ENCODE measurements at regions not wholly inside any gene's neighbourhood (a gene's known extent, or its start where the extent isn't known, plus 50 kb on each side); places are given as distances from the start of the nearest gene placed in this dataset.

GRCh38 chr5:167720259-167720658 lies 571.2 kb upstream of the WWC1 start:
- Histone ChIP-seq H3K4me1 (ENCODE audit: control insufficient read depth in 1 of 2, insufficient read depth in 2 of 2, low read length in 2 of 2) (peaks cover 3 to 4% of the 10 kb centered on the region in 2 experiments), H3K18ac (ENCODE audit: low read length) (no peak overlapping the region), H3K79me2 (ENCODE audit: control insufficient read depth, insufficient read depth, low read length, poor library complexity) (no peaks in the 10 kb centered on the region), H2BK5ac (ENCODE audit: low read depth, low read length, poor library complexity) (no peak overlapping the region), H4K8ac (ENCODE audit: low read depth, low read length) (no peak overlapping the region), H2AFZ (ENCODE audit: insufficient read depth, low read length, poor library complexity) (no peak overlapping the region), H3K14ac (ENCODE audit: low read length) (no peak overlapping the region), H2BK12ac (ENCODE audit: low read length) (no peak overlapping the region), H3K9ac (ENCODE audit: low read length) (no peak overlapping the region), H3K79me1 (ENCODE audit: low read length) (peaks cover 3% of the 10 kb centered on the region), H4K91ac (ENCODE audit: low read depth, low read length) (no peak overlapping the region), H3K27ac (ENCODE audit: low read depth, low read length) (no peak overlapping the region), H3K23ac (ENCODE audit: low read length) (no peak overlapping the region), H3K4me2 (ENCODE audit: low read length) (no peak overlapping the region), H3K4ac (ENCODE audit: low read depth, low read length) (no peak overlapping the region), H2AK5ac (ENCODE audit: low read length) (no peak overlapping the region), H2BK120ac (ENCODE audit: insufficient read depth, low read length, poor library complexity) (no peak overlapping the region), H3K36me3 (ENCODE audit: control insufficient read depth in 1 of 2, insufficient read depth in 2 of 2, low read length in 2 of 2) (no peaks in the 10 kb centered on the region), H3K4me3 (ENCODE audit: low read depth, low read length) (no peak overlapping the region), H3K9me3 (ENCODE audit: insufficient read depth, low read depth, low read length) (no peaks in the 10 kb centered on the region), H4K12ac (ENCODE audit: low read depth, low read length) (no peak overlapping the region), H3K27me3 (ENCODE audit: insufficient read depth, low read length) (no peaks in the 10 kb centered on the region)
- DNase-seq, result no peak
- WGBS (ENCODE audit: extremely low coverage, insufficient coverage, insufficient read length), result no CpG with 5 or more reads among the region's 3 CpGs

GRCh38 chr5:167720676-167721260 lies 570.7 kb upstream of the WWC1 start:
- no peak overlapping the region for H4K8ac ChIP-seq (ENCODE audit: low read depth, low read length)
- no peaks in the 10 kb centered on the region for H3K27me3 ChIP-seq (ENCODE audit: insufficient read depth, low read length)
- H3K9ac ChIP-seq (ENCODE audit: low read length), result no peak overlapping the region
- H3K23ac ChIP-seq (ENCODE audit: low read length), result no peak overlapping the region
- peaks cover 3 to 4% of the 10 kb centered on the region in 2 experiments for H3K4me1 ChIP-seq (ENCODE audit: control insufficient read depth in 1 of 2, insufficient read depth in 2 of 2, low read length in 2 of 2)
- H3K4ac ChIP-seq (ENCODE audit: low read depth, low read length), result no peak overlapping the region
- no peak overlapping the region for H3K4me2 ChIP-seq (ENCODE audit: low read length)
- H4K12ac ChIP-seq (ENCODE audit: low read depth, low read length), result no peak overlapping the region
- no peaks in the 10 kb centered on the region for H3K9me3 ChIP-seq (ENCODE audit: insufficient read depth, low read depth, low read length)
- no peak overlapping the region for H4K91ac ChIP-seq (ENCODE audit: low read depth, low read length)
- H2BK5ac ChIP-seq (ENCODE audit: low read depth, low read length, poor library complexity), result no peak overlapping the region
- H2BK12ac ChIP-seq (ENCODE audit: low read length), result no peak overlapping the region
- no peak overlapping the region for H3K4me3 ChIP-seq (ENCODE audit: low read depth, low read length)
- no peak overlapping the region for H2AFZ ChIP-seq (ENCODE audit: insufficient read depth, low read length, poor library complexity)
- H3K79me1 ChIP-seq (ENCODE audit: low read length), result peaks cover 3% of the 10 kb centered on the region
- no peak overlapping the region for H3K18ac ChIP-seq (ENCODE audit: low read length)
- H3K14ac ChIP-seq (ENCODE audit: low read length), result no peak overlapping the region
- WGBS (ENCODE audit: extremely low coverage, insufficient coverage, insufficient read length), result no CpG with 5 or more reads among the region's 5 CpGs
- H3K36me3 ChIP-seq (ENCODE audit: control insufficient read depth in 1 of 2, insufficient read depth in 2 of 2, low read length in 2 of 2), result no peaks in the 10 kb centered on the region
- no peaks in the 10 kb centered on the region for H3K79me2 ChIP-seq (ENCODE audit: control insufficient read depth, insufficient read depth, low read length, poor library complexity)
- no peak overlapping the region for H2AK5ac ChIP-seq (ENCODE audit: low read length)
- DNase-seq, result no peak
- H3K27ac ChIP-seq (ENCODE audit: low read depth, low read length), result no peak overlapping the region
- no peak overlapping the region for H2BK120ac ChIP-seq (ENCODE audit: insufficient read depth, low read length, poor library complexity)

GRCh38 chr5:167721926-167722440 lies 569.5 kb upstream of the WWC1 start:
- Histone ChIP-seq H3K18ac (ENCODE audit: low read length) (no peak overlapping the region), H3K9ac (ENCODE audit: low read length) (no peak overlapping the region), H3K79me2 (ENCODE audit: control insufficient read depth, insufficient read depth, low read length, poor library complexity) (no peaks in the 10 kb centered on the region), H2AK5ac (ENCODE audit: low read length) (no peak overlapping the region), H3K27ac (ENCODE audit: low read depth, low read length) (no peak overlapping the region), H2AFZ (ENCODE audit: insufficient read depth, low read length, poor library complexity) (no peak overlapping the region), H3K9me3 (ENCODE audit: insufficient read depth, low read depth, low read length) (no peaks in the 10 kb centered on the region), H4K12ac (ENCODE audit: low read depth, low read length) (no peak overlapping the region), H2BK12ac (ENCODE audit: low read length) (peak overlapping the region; percentile 65), H3K4me3 (ENCODE audit: low read depth, low read length) (no peak overlapping the region), H2BK120ac (ENCODE audit: insufficient read depth, low read length, poor library complexity) (no peak overlapping the region), H4K8ac (ENCODE audit: low read depth, low read length) (no peak overlapping the region), H3K14ac (ENCODE audit: low read length) (no peak overlapping the region), H4K91ac (ENCODE audit: low read depth, low read length) (no peak overlapping the region), H3K23ac (ENCODE audit: low read length) (no peak overlapping the region), H3K4me2 (ENCODE audit: low read length) (no peak overlapping the region), H2BK5ac (ENCODE audit: low read depth, low read length, poor library complexity) (no peak overlapping the region), H3K36me3 (ENCODE audit: control insufficient read depth in 1 of 2, insufficient read depth in 2 of 2, low read length in 2 of 2) (no peaks in the 10 kb centered on the region), H3K27me3 (ENCODE audit: insufficient read depth, low read length) (no peaks in the 10 kb centered on the region), H3K4ac (ENCODE audit: low read depth, low read length) (no peak overlapping the region), H3K79me1 (ENCODE audit: low read length) (peaks cover 3% of the 10 kb centered on the region), H3K4me1 (ENCODE audit: control insufficient read depth in 1 of 2, insufficient read depth in 2 of 2, low read length in 2 of 2) (peaks cover 3 to 4% of the 10 kb centered on the region in 2 experiments)
- peak; percentile 90 to 92 for DNase-seq
- WGBS (ENCODE audit: extremely low coverage, insufficient coverage, insufficient read length), result no CpG with 5 or more reads among the region's 3 CpGs

- Histone ChIP-seq H3K27ac (ENCODE audit: low read depth, low read length) (no peak overlapping the region), H3K9me3 (ENCODE audit: insufficient read depth, low read depth, low read length) (no peaks in the 10 kb centered on the region), H3K79me2 (ENCODE audit: control insufficient read depth, insufficient read depth, low read length, poor library complexity) (no peaks in the 10 kb centered on the region), H2AK5ac (ENCODE audit: low read length) (no peak overlapping the region), H3K4ac (ENCODE audit: low read depth, low read length) (no peak overlapping the region), H4K91ac (ENCODE audit: low read depth, low read length) (peak overlapping the region; percentile 36), H4K8ac (ENCODE audit: low read depth, low read length) (peak overlapping the region; percentile 33), H3K36me3 (ENCODE audit: control insufficient read depth in 1 of 2, insufficient read depth in 2 of 2, low read length in 2 of 2) (no peaks in the 10 kb centered on the region), H2AFZ (ENCODE audit: insufficient read depth, low read length, poor library complexity) (no peak overlapping the region), H3K14ac (ENCODE audit: low read length) (no peak overlapping the region), H3K23ac (ENCODE audit: low read length) (no peak overlapping the region), H3K4me3 (ENCODE audit: low read depth, low read length) (no peak overlapping the region), H2BK5ac (ENCODE audit: low read depth, low read length, poor library complexity) (no peak overlapping the region), H3K4me2 (ENCODE audit: low read length) (no peak overlapping the region), H4K12ac (ENCODE audit: low read depth, low read length) (no peak overlapping the region), H3K9ac (ENCODE audit: low read length) (no peak overlapping the region), H2BK12ac (ENCODE audit: low read length) (peak overlapping the region; percentile 41), H2BK120ac (ENCODE audit: insufficient read depth, low read length, poor library complexity) (no peak overlapping the region), H3K18ac (ENCODE audit: low read length) (no peak overlapping the region), H3K27me3 (ENCODE audit: insufficient read depth, low read length) (no peaks in the 10 kb centered on the region), H3K79me1 (ENCODE audit: low read length) (peaks cover 2% of the 10 kb centered on the region), H3K4me1 (ENCODE audit: control insufficient read depth in 1 of 2, insufficient read depth in 2 of 2, low read length in 2 of 2) (peaks cover 3 to 4% of the 10 kb centered on the region in 2 experiments)
- WGBS (ENCODE audit: extremely low coverage, insufficient coverage, insufficient read length), result no CpG with 5 or more reads among the region's 9 CpGs
- DNase-seq, result peak; percentile 79 to 92
Measured at GRCh38 chr5:167723254-167723871, 568.1 kb upstream of the WWC1 start.

Measured in trophoblast cell (in vitro differentiated cells and primary cell).